ENCODE measurements at regions not wholly inside any gene's neighbourhood (a gene's known extent, or its start where the extent isn't known, plus 50 kb on each side); places are given as distances from the start of the nearest gene placed in this dataset.

- TF ChIP-seq, protein P1, sequence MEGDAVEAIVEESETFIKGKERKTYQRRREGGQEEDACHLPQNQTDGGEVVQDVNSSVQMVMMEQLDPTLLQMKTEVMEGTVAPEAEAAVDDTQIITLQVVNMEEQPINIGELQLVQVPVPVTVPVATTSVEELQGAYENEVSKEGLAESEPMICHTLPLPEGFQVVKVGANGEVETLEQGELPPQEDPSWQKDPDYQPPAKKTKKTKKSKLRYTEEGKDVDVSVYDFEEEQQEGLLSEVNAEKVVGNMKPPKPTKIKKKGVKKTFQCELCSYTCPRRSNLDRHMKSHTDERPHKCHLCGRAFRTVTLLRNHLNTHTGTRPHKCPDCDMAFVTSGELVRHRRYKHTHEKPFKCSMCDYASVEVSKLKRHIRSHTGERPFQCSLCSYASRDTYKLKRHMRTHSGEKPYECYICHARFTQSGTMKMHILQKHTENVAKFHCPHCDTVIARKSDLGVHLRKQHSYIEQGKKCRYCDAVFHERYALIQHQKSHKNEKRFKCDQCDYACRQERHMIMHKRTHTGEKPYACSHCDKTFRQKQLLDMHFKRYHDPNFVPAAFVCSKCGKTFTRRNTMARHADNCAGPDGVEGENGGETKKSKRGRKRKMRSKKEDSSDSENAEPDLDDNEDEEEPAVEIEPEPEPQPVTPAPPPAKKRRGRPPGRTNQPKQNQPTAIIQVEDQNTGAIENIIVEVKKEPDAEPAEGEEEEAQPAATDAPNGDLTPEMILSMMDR (IDR thresholded peaks at IDR 0.05): no peak
- TF ChIP-seq POLR2A (IDR thresholded peaks at IDR 0.05): no peak
Measured at GRCh38 chr12:16884056-16884455, 278.1 kb upstream of the LMO3 start.

All from right lobe of liver (tissue), 4 donors.